HUES64 (cell line): ENCODE measurements at regions not wholly inside any gene's neighbourhood (a gene's known extent, or its start where the extent isn't known, plus 50 kb on each side); places are given as distances from the start of the nearest gene placed in this dataset.

Experiments used
- H3K27ac ChIP-seq: 2 replicates; pipeline ENCODE4 v1.7.0; 2013; ENCODE audit warnings: low read depth, low read length, inconsistent platforms
- H3K27me3 ChIP-seq: 2 replicates; pipeline ENCODE4 v1.6.1; 2013; ENCODE audit warnings: mild to moderate bottlenecking, low read length; ENCODE audit not compliant: insufficient read depth
- H3K36me3 ChIP-seq: 2 replicates; pipeline ENCODE4 v1.6.1; 2013; ENCODE audit warnings: mild to moderate bottlenecking, low read length; ENCODE audit not compliant: insufficient read depth
- H3K4me1 ChIP-seq: 2 replicates; pipeline ENCODE4 v1.6.1; 2013; ENCODE audit warnings: mild to moderate bottlenecking, low read length, moderate library complexity; ENCODE audit not compliant: insufficient read depth
- H3K4me3 ChIP-seq: 2 replicates; pipeline ENCODE4 v1.5.1; 2013; ENCODE audit warnings: mild to moderate bottlenecking, low read length, moderate library complexity
- H3K9ac ChIP-seq: 2 replicates; pipeline ENCODE4 v1.6.1; 2013; ENCODE audit warnings: mild to moderate bottlenecking, low read depth, low read length
- H3K9me3 ChIP-seq: 2 replicates; pipeline ENCODE4 v1.6.1; 2013; ENCODE audit warnings: low read depth, low read length; ENCODE audit not compliant: insufficient read depth
- WGBS: fragments of 150-250, 120-280 bp; methylation state at CpG from one replicate; pipeline ENCODE4 v1.1.7; 2013; ENCODE audit warnings: missing lambda C conversion rate; 5-methylcytosine and 5-hydroxymethylcytosine counted together

- no peak overlapping the region for H3K27ac ChIP-seq
- no peak overlapping the region for H3K9ac ChIP-seq
- H3K36me3 ChIP-seq, result no peaks in the 10 kb centered on the region
- H3K4me1 ChIP-seq, result peaks cover 1% of the 10 kb centered on the region; the same call in 1 of the 2 replicates
- no peak overlapping the region for H3K4me3 ChIP-seq
- WGBS, result 92% methylated on average over 10 of the region's 11 CpGs
- no peaks in the 10 kb centered on the region for H3K9me3 ChIP-seq
- H3K27me3 ChIP-seq, result no peaks in the 10 kb centered on the region
Measured at GRCh38 chr12:116636608-116637519, 77.7 kb downstream of the MAP1LC3B2 start.

- Histone ChIP-seq H3K9ac (no peak overlapping the region), H3K36me3 (no peaks in the 10 kb centered on the region), H3K4me1 (peaks cover 10% of the 10 kb centered on the region; the same call in 1 of the 2 replicates), H3K4me3 (no peak overlapping the region), H3K27ac (no peak overlapping the region), H3K27me3 (no peaks in the 10 kb centered on the region), H3K9me3 (no peaks in the 10 kb centered on the region)
- WGBS, result 94% methylated on average over 9 of the region's 9 CpGs
Measured at GRCh38 chr12:116635487-116635886, 76.3 kb downstream of the MAP1LC3B2 start.

- no peak overlapping the region for H3K9ac ChIP-seq
- WGBS, result 90% methylated on average over 5 of the region's 5 CpGs
- no peak overlapping the region for H3K4me3 ChIP-seq
- no peaks in the 10 kb centered on the region for H3K36me3 ChIP-seq
- peaks cover 10% of the 10 kb centered on the region; the same call in 1 of the 2 replicates for H3K4me1 ChIP-seq
- H3K27me3 ChIP-seq, result no peaks in the 10 kb centered on the region
- no peak overlapping the region for H3K27ac ChIP-seq
- no peaks in the 10 kb centered on the region for H3K9me3 ChIP-seq
Measured at GRCh38 chr12:116633476-116633875, 74.3 kb downstream of the MAP1LC3B2 start.

- 79% methylated on average over 4 of the region's 4 CpGs for WGBS
Measured at GRCh38 chr12:116631619-116632018, 72.4 kb downstream of the MAP1LC3B2 start.

GRCh38 chr12:116630762-116631161 lies 71.6 kb downstream of the MAP1LC3B2 start:
- Histone ChIP-seq H3K27ac (no peak overlapping the region), H3K9me3 (no peaks in the 10 kb centered on the region), H3K4me1 (peaks cover 10% of the 10 kb centered on the region; the same call in 1 of the 2 replicates), H3K9ac (no peak overlapping the region), H3K36me3 (no peaks in the 10 kb centered on the region), H3K4me3 (no peak overlapping the region), H3K27me3 (no peaks in the 10 kb centered on the region)
- WGBS, result 87% methylated on average over 7 of the region's 7 CpGs

More at GRCh38 chr12:116631619-116632018, 72.4 kb downstream of the MAP1LC3B2 start:
- Histone ChIP-seq H3K9me3 (no peaks in the 10 kb centered on the region), H3K36me3 (no peaks in the 10 kb centered on the region), H3K27me3 (no peaks in the 10 kb centered on the region), H3K4me3 (no peak overlapping the region), H3K27ac (no peak overlapping the region), H3K9ac (no peak overlapping the region), H3K4me1 (peaks cover 10% of the 10 kb centered on the region; the same call in 1 of the 2 replicates)

GRCh38 chr12:116629480-116629879 lies 70.3 kb downstream of the MAP1LC3B2 start:
- H3K27me3 ChIP-seq, result no peaks in the 10 kb centered on the region
- no peaks in the 10 kb centered on the region for H3K9me3 ChIP-seq
- 91% methylated on average over 10 of the region's 10 CpGs for WGBS
- H3K9ac ChIP-seq, result no peak overlapping the region
- H3K27ac ChIP-seq, result no peak overlapping the region
- H3K36me3 ChIP-seq, result no peaks in the 10 kb centered on the region
- peaks cover 10% of the 10 kb centered on the region; the same call in 1 of the 2 replicates for H3K4me1 ChIP-seq
- H3K4me3 ChIP-seq, result no peak overlapping the region

GRCh38 chr12:116628989-116629388 lies 69.8 kb downstream of the MAP1LC3B2 start:
- 70% methylated on average over 1 of the region's 1 CpG for WGBS
- H3K4me3 ChIP-seq, result no peak overlapping the region
- no peaks in the 10 kb centered on the region for H3K9me3 ChIP-seq
- no peaks in the 10 kb centered on the region for H3K36me3 ChIP-seq
- H3K27me3 ChIP-seq, result no peaks in the 10 kb centered on the region
- H3K9ac ChIP-seq, result no peak overlapping the region
- H3K4me1 ChIP-seq, result peaks cover 10% of the 10 kb centered on the region; the same call in 1 of the 2 replicates
- no peak overlapping the region for H3K27ac ChIP-seq

- Histone ChIP-seq H3K36me3 (no peaks in the 10 kb centered on the region), H3K4me1 (peaks cover 10% of the 10 kb centered on the region; the same call in 1 of the 2 replicates), H3K27ac (no peak overlapping the region), H3K27me3 (no peaks in the 10 kb centered on the region), H3K9me3 (0 out of 2 replicates have a peak, but pooled peaks cover under 1% of the 10 kb centered on the region), H3K9ac (no peak overlapping the region), H3K4me3 (no peak overlapping the region)
- WGBS, result 95% methylated on average over 10 of the region's 10 CpGs
Measured at GRCh38 chr12:116628450-116628793, 69.2 kb downstream of the MAP1LC3B2 start.
